ENCODE measurements at regions not wholly inside any gene's neighbourhood (a gene's known extent, or its start where the extent isn't known, plus 50 kb on each side); places are given as distances from the start of the nearest gene placed in this dataset.

DNA sequence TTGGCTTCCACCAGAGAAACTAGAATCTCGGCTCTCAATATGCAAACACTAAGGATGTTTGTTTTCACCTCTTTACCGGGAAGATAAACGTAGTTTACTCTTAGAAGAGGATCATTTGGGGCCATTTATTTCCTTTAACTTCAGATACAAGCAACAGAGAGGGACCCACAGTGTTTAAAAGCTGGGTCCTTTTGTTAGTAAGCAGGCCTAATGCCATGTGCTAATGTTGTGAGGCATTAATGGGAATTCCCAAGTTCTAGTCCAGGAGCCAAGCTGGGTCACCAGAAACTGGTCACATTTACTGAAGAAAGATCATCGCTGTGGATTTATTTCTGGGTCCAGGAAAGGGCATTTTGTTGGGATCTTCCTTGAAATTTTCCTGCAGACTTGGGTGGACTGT is 78.1 kb upstream of the ADAMTS9 start:
- no peak for DNase-seq (ENCODE audit: low spot score)
- in situ Hi-C loops (cut with HindIII; ENCODE audit: low sequenced_read_pairs): no loop called here

DNA sequence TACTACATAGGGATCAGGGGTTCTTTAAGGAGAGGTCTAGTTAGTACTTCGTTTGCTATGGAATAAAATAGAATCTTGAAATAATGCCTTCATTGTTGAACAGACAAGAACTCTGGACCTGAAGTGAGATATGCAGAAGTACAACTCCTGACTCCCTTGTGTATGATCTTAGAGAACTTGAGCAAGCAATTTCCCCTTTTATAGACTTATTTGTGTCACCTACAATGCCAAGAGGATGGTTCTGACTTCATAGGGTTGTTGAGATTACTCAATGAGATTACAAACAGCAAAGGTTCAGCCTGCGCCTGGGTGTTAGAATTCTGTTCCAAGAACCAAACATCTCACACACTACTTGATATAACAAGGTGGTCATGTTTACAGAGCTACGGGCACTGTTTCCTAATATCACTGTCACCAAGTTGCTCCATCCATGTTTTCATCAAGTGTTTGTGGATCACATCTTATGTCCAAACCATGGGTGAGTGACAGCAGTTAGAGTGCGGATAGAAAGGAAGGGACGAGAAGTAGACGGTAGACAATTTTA is 76.7 kb upstream of the ADAMTS9 start:
- in situ Hi-C loops (cut with HindIII; ENCODE audit: low sequenced_read_pairs): no loop called here

DNA sequence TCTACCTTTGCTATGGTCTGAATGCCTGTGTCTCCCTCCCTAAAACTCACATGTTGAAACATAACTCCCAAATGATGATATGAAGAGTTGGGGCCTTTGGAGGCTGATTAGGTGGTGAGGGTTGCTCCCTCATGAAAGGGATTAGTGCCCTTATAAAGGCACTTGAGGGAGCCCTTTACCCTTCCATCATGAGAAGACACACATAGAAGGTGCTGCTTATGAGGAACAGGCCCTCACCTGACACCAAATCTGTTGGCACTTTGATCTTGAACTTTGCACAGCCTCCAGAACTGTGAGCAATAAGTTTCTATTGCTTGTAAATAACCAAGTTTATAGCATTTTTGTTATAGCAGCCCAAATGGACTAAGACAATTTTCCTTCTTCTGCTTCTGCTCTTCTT is 76.2 kb upstream of the ADAMTS9 start:
- no peak for DNase-seq (ENCODE audit: low spot score)
- in situ Hi-C loops (cut with HindIII; ENCODE audit: low sequenced_read_pairs): no loop called here

More for the DNA sequence above, 76.7 kb upstream of the ADAMTS9 start:
- DNase-seq (ENCODE audit: low spot score): no peak

DNA sequence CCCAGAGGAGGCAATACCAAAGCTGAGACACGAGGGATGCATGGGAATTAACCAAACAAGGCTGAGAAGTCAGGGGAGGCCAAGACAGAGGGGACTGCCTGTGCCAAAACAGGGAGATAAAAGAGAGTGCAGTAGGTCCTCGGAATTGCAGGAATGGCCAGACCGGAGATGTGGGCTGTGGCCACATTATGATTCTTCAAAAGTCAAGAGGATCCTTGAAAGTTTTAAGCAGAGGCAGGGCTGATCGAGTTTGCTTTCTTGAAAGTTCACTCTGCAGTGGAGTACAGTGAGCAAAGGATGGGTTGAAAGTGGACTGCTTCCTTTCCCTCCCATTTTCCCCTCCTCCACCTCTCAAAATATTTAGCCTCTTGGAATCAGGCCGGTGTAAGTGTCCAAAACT is 73.9 kb upstream of the ADAMTS9 start:
- no peak for DNase-seq (ENCODE audit: low spot score)
- in situ Hi-C loops (cut with HindIII; ENCODE audit: low sequenced_read_pairs): no loop called here

DNA sequence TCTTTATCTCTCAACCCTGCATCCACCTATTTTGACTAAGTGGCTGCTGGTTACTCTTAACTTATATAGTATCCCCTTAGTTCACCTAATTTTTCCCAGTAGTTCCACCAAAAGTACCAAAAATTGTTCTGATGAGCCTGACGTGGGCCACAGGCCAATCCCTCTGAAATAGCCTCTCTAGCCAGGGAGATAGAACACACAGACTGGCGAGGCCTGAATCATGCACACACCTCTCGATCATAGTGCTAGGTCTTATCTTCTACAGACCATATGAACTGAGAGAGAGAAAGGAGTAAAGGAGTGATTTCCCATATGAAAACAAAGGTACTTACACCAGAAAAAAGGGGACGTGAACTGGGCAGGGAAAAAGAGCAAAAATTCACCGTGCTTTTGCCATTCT is 72.5 kb upstream of the ADAMTS9 start:
- in situ Hi-C loops (cut with HindIII; ENCODE audit: low sequenced_read_pairs): no loop called here
- no peak for DNase-seq (ENCODE audit: low spot score)

DNA sequence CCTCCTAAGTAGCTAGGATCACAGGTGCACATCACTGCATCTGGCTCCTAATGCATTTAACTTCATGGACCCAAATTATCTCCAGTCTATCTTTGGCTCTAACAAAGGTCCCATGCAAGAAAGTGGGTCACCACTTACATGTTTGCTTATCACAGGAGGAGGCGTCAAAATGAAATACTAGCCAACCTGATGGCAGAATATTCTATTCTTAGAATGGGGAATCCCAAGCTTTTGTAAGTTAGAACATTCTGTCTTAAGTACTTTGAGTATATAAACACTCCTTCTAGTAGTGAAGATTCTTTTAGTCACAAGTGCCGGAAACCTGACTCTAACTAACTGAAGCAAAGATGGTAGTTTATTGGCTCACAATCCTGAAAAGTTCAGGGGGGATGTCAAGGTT is 72.0 kb upstream of the ADAMTS9 start:
- DNase-seq (ENCODE audit: low spot score): no peak
- in situ Hi-C loops (cut with HindIII; ENCODE audit: low sequenced_read_pairs): no loop called here

DNA sequence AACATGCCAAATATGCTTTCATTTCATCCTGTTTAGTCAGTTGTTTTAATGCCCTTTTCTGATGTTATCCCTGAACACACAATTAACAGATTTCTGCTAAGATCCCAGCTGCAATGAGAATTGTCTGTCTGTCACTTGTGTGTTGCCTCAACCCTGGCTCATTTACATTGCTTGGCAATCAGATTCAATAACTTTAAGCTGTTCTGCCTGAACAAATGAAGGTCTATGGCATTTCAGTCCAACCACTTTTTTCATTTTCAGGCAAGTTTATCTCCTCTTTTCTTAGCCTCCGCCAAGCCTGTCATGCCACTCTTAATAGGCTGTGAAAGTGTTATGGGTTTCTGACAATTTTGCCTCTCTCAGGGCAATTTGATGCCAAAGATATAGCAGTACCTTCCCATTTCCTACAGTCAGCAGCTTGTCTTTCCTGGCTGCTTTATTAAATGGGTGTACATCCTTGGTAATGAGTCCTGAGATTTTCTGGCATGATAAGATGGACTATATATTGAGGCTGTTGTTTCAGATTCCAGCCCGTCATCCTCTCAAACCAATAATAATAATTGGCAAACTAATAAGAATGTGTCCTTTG is 68.7 kb upstream of the ADAMTS9 start:
- in situ Hi-C loops (cut with HindIII; ENCODE audit: low sequenced_read_pairs): no loop called here

DNA sequence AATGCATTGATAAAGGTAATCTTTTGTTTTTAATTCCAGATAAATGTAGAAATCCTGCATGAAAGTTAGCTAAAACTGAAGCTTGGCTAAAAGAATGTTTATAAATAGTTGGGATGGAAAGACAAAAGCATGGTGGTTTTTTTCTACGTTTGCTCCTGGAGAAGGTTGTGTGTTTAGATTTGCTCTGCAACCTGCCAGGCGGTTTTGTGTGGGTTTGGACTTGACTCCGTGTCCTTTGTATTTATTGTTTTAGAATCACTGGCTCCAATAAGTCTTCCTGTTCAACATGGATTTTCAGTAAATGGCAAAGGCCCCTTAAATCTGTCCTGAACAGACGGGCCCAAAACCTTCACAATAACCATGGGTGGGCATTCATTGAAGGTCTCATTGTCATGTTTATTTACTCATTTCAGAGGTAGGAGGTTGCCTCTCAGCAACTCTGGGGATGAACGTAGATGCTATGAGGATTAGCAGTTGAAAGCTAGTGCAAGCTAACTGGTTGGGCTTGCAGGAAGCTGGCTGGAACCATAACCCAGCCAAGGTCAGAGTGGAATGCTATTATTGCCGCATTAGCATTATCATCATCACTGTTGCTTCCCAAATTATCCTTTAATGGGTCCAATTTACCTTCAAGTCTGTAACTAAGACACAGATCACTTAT is 60.6 kb upstream of the ADAMTS9 start:
- in situ Hi-C loops (cut with HindIII; ENCODE audit: low sequenced_read_pairs): no loop called here
- no peak for DNase-seq (ENCODE audit: low spot score)

More for the DNA sequence above, 68.7 kb upstream of the ADAMTS9 start:
- no peak for DNase-seq (ENCODE audit: low spot score)

DNA sequence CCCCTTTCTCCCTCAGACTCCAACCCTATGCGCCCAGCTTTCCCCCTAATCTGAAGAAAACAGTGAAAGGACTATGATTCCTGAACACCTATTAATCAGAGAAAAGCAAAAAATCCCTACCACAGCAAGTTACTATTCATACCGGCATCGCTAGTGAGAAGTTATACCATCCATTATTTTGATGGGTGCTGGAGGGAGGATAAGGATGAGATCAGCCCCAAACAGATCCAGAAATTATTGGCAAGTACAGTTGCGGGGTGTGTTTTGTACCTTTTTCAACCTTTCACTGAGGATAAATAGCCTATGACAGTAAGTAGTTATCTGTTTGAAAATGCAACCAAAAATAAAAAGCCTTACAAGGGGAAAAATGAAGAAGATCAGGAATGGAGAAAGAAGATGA is 59.9 kb upstream of the ADAMTS9 start:
- in situ Hi-C loops (cut with HindIII; ENCODE audit: low sequenced_read_pairs): no loop called here
- DNase-seq (ENCODE audit: low spot score): no peak

DNA sequence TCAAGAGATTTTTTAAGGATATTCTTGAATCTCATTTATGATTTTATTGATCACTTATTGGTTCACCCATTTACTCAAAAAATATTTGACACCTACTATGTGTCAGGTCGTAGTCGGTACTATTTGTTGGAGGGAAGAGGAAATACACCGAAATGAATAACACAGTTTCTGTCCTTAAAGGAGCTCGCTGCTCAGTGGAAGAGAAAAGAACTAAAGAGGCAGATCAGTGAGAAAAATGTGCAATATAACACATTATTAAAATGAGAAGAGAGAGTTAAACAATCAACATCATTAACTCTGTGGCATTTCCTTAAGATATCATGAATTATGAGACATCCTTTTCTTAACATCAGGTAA is 56.1 kb upstream of the ADAMTS9 start:
- in situ Hi-C loops (cut with HindIII; ENCODE audit: low sequenced_read_pairs): no loop called here
- DNase-seq (ENCODE audit: low spot score): no peak

DNA sequence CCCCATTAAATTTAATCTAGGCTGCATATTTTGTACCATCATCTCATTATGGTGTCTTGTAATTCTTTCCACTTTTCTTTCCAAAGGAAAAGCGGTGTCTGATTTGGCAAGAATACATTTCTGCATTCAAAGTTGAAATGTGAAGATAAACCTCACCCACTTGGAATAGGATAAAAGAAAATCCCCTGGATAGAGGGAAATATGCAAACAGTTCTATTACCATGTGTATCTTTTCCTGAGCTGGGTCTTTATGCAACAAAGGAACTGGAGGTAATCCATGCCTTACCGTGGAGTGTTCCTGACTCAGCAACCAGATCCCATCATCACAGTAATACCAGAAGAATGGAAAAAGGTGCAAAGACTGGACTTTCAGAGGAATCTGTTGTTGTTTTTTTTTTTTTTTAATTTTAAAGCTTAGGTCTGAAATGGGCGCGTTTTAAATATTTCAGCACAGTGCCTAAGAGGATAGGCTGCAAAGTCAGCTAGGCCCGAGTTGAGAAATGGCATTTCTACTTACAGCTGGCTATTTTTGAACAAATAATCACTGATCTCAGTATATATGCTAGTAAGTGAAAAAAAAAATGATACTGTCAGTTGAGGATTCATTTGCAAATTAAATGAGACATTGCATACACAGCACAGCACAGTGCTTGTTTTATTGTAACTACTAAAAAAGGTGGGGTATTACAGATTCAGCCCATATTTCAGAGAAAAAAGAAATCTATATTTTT is 55.5 kb upstream of the ADAMTS9 start:
- no peak for DNase-seq (ENCODE audit: low spot score)
- in situ Hi-C loops (cut with HindIII; ENCODE audit: low sequenced_read_pairs): no loop called here

DNA sequence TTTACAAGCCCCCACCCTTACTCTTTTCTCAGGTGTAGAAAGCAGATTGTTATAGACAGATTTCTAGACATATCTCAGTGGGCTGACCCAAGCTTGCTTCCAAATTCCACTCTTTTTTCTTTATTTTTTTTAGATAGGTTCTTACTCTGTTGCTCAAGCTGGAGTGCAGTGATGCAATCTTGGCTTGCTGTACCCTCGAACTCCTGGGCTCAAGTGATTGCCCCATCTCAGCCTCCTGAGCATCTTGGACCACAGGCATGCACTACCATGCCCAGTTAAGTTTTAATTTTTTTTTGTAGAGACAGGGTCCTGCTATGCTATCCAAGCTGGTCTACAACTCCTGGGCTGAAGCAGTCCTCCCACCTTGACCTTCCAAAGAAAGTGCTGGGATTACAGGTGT is 53.5 kb upstream of the ADAMTS9 start:
- DNase-seq (ENCODE audit: low spot score): no peak
- in situ Hi-C loops (cut with HindIII; ENCODE audit: low sequenced_read_pairs): no loop called here

DNA sequence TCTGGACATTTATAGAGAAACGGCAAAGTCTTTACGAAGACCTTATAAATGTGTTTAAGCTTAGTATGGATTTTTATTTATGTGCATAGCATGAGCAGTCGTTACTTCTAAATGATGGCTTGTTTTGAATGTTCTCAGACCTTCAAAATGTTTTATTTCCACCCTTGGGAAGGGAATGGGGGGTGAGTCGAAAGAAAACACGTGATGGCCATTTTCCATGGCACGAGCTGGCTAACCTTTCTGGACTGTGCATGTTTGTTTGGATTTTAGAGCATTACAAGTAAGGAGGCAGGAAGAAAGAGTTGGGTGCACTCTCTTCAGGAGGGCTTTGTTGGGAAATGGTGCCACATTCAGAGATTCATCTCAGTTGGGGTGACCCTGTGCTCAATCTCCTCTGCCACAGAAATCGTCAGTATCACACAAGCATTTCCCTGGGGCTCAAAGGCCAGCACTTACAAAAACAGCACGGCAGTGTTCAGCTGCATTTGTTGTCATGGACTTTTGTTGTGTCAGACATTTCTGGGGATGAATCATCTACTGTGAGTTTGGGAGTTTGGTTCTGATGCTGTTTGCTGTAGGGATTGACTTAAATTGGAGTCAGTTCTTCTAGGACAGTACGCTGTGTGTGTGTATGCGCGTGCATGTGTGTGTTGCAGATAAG is 52.3 kb upstream of the ADAMTS9 start:
- DNase-seq (ENCODE audit: low spot score): no peak
- in situ Hi-C loops (cut with HindIII; ENCODE audit: low sequenced_read_pairs): no loop called here

Measured in G401 (cell line).